ENCODE measurements at regions not wholly inside any gene's neighbourhood (a gene's known extent, or its start where the extent isn't known, plus 50 kb on each side); places are given as distances from the start of the nearest gene placed in this dataset.
A peak's percentile ranks its signal among the peaks of the same experiment; 100 is the strongest.

- FAIRE-seq (no peak), DNase-seq (no peak)
- H3K9me3 ChIP-seq (ENCODE audit: control insufficient read depth in 2 of 3, insufficient read depth in 1 of 3, low read length in 3 of 3), result no peaks in the 10 kb centered on the region
- intact Hi-C loops (cut with DNase I), result no loop called here
- H3K9ac ChIP-seq (ENCODE audit: low read length in 3 of 3), result no peak overlapping the region
- no peaks in the 10 kb centered on the region for H3K36me3 ChIP-seq (ENCODE audit: control insufficient read depth in 2 of 3, insufficient read depth in 3 of 3, low read length in 3 of 3)
- H3K4me3 ChIP-seq (ENCODE audit: low read length in 3 of 3), result no peak overlapping the region
- TF ChIP-seq, protein P1, sequence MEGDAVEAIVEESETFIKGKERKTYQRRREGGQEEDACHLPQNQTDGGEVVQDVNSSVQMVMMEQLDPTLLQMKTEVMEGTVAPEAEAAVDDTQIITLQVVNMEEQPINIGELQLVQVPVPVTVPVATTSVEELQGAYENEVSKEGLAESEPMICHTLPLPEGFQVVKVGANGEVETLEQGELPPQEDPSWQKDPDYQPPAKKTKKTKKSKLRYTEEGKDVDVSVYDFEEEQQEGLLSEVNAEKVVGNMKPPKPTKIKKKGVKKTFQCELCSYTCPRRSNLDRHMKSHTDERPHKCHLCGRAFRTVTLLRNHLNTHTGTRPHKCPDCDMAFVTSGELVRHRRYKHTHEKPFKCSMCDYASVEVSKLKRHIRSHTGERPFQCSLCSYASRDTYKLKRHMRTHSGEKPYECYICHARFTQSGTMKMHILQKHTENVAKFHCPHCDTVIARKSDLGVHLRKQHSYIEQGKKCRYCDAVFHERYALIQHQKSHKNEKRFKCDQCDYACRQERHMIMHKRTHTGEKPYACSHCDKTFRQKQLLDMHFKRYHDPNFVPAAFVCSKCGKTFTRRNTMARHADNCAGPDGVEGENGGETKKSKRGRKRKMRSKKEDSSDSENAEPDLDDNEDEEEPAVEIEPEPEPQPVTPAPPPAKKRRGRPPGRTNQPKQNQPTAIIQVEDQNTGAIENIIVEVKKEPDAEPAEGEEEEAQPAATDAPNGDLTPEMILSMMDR (IDR thresholded peaks at IDR 0.05; ENCODE audit: borderline replicate concordance, extremely low read depth, insufficient read depth), result no peak
- H3K27me3 ChIP-seq (ENCODE audit: control insufficient read depth, insufficient read depth, low read length), result no peaks in the 10 kb centered on the region
- H3K4me1 ChIP-seq (ENCODE audit: control insufficient read depth in 2 of 3, insufficient read depth in 2 of 3, low read depth in 1 of 3, low read length in 3 of 3), result no peaks in the 10 kb centered on the region
- H3K27ac ChIP-seq (ENCODE audit: low read depth in 2 of 2, low read length in 2 of 2), result no peak overlapping the region
Observed at GRCh38 chr4:171017593-171017992, 795.6 kb upstream of the GALNTL6 start.

DNA sequence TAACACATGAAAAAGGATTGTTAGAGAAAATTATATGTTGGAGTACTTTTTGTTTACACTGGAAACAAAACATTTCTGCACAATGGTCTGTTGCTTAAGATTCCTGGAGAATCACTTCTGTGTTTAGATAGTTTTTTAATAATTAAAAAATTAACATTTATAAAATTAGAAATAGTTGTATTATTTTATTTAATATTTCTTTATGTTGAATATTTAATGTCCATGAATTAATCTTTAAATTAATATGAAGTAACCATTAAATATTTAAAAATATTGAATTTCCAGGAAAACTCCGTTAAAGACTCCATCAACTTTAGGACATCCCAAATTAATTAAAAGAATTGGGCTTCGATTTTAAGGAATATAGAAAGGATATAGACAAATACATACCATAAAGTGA, 797.1 kb upstream of the GALNTL6 start:
- Histone ChIP-seq H3K9ac (ENCODE audit: low read length in 3 of 3) (no peak overlapping the region), H3K4me3 (ENCODE audit: low read length in 3 of 3) (no peak overlapping the region), H3K36me3 (ENCODE audit: control insufficient read depth in 2 of 3, insufficient read depth in 3 of 3, low read length in 3 of 3) (no peaks in the 10 kb centered on the region), H3K4me1 (ENCODE audit: control insufficient read depth in 2 of 3, insufficient read depth in 2 of 3, low read depth in 1 of 3, low read length in 3 of 3) (no peaks in the 10 kb centered on the region), H3K9me3 (ENCODE audit: control insufficient read depth in 2 of 3, insufficient read depth in 1 of 3, low read length in 3 of 3) (peaks cover 0 to 7% (median 0%) of the 10 kb centered on the region in 3 donors), H3K27me3 (ENCODE audit: control insufficient read depth, insufficient read depth, low read length) (no peaks in the 10 kb centered on the region), H3K27ac (ENCODE audit: low read depth in 2 of 2, low read length in 2 of 2) (no peak overlapping the region)
- no peak for DNase-seq
- TF ChIP-seq, protein P1 (IDR thresholded peaks at IDR 0.05; ENCODE audit: borderline replicate concordance, extremely low read depth, insufficient read depth), result no peak
- no peak for FAIRE-seq
- intact Hi-C loops (cut with DNase I), result no loop called here

DNA sequence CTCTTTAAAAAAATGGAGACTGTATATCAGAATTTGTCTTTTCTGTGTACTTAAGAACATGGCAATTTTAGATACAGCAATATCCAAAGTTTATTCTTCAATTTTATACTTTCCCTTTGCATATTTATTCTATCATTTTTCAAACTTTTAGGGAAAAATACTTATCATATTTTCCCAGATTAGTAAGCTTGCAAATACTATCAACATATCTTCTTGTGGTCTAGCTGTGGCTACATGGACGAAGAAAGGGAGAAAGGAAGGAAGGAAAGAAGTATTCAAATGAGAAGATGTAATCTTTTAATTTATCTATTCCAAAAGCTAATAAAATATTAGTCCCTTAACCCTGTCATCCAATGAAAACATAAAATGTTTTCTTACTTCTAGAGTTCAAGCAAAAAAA, 797.8 kb upstream of the GALNTL6 start:
- intact Hi-C loops (cut with DNase I), result no loop called here
- peak; percentile 15 for FAIRE-seq
- TF ChIP-seq, protein P1 (IDR thresholded peaks at IDR 0.05; ENCODE audit: borderline replicate concordance, extremely low read depth, insufficient read depth), result no peak

More for the DNA sequence above, 797.8 kb upstream of the GALNTL6 start:
- H3K27ac ChIP-seq (ENCODE audit: low read depth in 2 of 2, low read length in 2 of 2), result no peak overlapping the region
- no peaks in the 10 kb centered on the region for H3K4me1 ChIP-seq (ENCODE audit: control insufficient read depth in 2 of 3, insufficient read depth in 2 of 3, low read depth in 1 of 3, low read length in 3 of 3)
- no peak overlapping the region for H3K4me3 ChIP-seq (ENCODE audit: low read length in 3 of 3)
- DNase-seq, result no peak
- peaks cover 0 to 7% (median 0%) of the 10 kb centered on the region in 3 donors for H3K9me3 ChIP-seq (ENCODE audit: control insufficient read depth in 2 of 3, insufficient read depth in 1 of 3, low read length in 3 of 3)
- no peaks in the 10 kb centered on the region for H3K36me3 ChIP-seq (ENCODE audit: control insufficient read depth in 2 of 3, insufficient read depth in 3 of 3, low read length in 3 of 3)
- no peak overlapping the region for H3K9ac ChIP-seq (ENCODE audit: low read length in 3 of 3)
- H3K27me3 ChIP-seq (ENCODE audit: control insufficient read depth, insufficient read depth, low read length), result no peaks in the 10 kb centered on the region

Data from kidney (tissue), 13 donors.